GM12864 (cell line): ENCODE measurements at regions not wholly inside any gene's neighbourhood (a gene's known extent, or its start where the extent isn't known, plus 50 kb on each side); places are given as distances from the start of the nearest gene placed in this dataset.

Source experiments
- DNase-seq: peaks from one replicate; pipeline ENCODE4 v3.0.0-alpha.2; 2011; ENCODE audit warnings: low read depth
- H3K4me3 ChIP-seq: 2 replicates; pipeline ENCODE4 v1.5.1; 2011; ENCODE audit warnings: mild to moderate bottlenecking, low read depth, low read length, control low read depth
- TF ChIP-seq, protein P1 (sequence below): IDR thresholded peaks from 2 replicates; pipeline ENCODE4 v1.5.1; 2011; ENCODE audit warnings: low read depth, mild to moderate bottlenecking, moderate library complexity, low read length, control low read depth, inconsistent platforms; ENCODE audit errors: missing control alignments

DNA sequence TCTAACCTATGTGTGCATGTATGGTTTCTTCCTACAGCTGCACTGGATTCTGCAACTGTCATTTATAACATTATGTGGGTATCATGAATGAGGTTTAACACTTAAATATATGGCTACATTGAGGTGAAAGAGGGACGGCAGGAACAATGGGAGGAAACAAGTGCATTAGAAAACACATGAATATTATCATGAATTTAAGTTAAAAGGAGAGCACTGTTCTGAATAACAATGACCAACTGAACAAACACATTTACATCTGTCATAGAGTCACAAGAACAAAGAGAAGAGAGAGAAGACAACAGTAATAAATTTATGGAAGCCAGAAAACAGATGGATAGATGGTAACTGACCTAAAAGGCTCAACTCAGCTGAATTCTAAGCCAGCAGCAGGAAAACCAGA, 527.1 kb upstream of the DIPK2B start:
- no peak overlapping the region for H3K4me3 ChIP-seq
- TF ChIP-seq, protein P1, sequence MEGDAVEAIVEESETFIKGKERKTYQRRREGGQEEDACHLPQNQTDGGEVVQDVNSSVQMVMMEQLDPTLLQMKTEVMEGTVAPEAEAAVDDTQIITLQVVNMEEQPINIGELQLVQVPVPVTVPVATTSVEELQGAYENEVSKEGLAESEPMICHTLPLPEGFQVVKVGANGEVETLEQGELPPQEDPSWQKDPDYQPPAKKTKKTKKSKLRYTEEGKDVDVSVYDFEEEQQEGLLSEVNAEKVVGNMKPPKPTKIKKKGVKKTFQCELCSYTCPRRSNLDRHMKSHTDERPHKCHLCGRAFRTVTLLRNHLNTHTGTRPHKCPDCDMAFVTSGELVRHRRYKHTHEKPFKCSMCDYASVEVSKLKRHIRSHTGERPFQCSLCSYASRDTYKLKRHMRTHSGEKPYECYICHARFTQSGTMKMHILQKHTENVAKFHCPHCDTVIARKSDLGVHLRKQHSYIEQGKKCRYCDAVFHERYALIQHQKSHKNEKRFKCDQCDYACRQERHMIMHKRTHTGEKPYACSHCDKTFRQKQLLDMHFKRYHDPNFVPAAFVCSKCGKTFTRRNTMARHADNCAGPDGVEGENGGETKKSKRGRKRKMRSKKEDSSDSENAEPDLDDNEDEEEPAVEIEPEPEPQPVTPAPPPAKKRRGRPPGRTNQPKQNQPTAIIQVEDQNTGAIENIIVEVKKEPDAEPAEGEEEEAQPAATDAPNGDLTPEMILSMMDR: no peak
- DNase-seq: no peak

DNA sequence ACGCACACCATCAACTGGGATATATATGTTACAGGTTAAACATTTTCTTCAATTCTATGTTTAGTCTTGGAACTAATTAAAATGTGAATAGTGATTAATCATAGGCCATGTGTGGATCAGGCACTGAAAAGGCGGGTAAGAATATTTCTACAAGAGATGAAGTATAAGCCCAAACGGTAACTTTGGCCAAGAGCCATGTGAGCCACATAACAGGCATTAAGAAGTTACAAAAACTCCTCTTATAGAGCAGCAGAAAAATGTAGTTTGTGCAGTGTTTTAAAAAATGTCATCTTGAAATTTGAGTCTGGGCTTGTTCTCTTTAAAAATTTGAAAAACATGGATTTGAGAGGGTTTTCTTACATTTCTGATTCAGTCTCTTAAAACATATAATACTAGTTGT, 521.8 kb upstream of the DIPK2B start:
- H3K4me3 ChIP-seq: no peak overlapping the region
- TF ChIP-seq, protein P1: no peak
- no peak for DNase-seq

DNA sequence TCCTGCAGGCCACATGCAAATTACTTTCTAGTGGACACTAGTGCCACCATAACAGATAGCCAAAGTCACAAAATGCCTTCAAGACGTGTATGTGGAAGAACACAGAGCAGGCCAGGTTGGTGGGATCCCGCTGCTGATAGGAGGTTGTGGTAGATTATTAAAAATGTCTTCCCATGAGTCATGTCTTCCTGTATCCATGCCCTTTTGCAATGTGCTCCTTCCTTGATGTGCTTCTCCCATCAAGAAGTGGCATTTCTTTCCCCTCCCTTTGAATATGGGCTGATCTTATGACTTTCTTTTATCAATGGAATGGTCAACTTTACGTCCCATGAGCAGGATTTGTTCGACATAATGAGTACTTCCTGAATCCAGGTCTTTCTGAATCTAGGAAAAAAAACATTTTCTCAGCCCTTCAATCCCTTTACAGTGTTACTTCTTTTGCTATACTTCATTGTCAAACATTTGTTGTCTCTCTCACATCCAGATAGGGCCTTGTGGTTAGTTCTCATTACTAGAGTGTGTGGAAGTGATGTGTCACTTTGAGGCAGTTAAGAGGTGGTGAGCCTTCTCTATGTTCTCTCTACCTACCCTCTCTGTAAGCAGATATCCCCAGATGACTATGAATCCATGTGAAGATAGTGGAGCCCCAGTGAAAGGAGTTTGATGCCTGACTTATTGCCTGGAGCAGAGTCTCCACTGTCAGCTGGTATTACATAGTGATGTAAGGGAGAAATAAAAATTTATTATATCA, 519.2 kb upstream of the DIPK2B start:
- H3K4me3 ChIP-seq: no peak overlapping the region
- DNase-seq: no peak
- TF ChIP-seq, protein P1: no peak

DNA sequence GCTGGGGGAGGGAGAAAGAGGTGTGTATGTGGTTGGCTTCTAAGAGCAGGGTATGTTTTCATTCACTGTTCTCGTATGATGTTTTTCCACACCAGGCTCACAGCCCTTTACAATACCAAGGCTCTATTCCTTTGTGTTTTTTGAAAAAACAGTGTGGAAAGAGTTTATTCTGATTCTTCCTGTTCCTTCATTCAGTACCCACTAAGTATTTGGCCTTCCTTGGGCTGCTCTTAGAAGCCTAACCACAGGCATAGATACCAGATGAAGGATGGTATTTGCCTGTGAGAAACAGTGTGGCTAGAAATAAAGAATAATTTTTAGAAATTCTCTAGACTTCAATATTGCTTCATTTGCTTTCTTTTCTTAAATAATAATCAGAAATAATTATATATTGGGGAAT, 518.0 kb upstream of the DIPK2B start:
- DNase-seq: no peak
- TF ChIP-seq, protein P1: no peak
- no peak overlapping the region for H3K4me3 ChIP-seq

DNA sequence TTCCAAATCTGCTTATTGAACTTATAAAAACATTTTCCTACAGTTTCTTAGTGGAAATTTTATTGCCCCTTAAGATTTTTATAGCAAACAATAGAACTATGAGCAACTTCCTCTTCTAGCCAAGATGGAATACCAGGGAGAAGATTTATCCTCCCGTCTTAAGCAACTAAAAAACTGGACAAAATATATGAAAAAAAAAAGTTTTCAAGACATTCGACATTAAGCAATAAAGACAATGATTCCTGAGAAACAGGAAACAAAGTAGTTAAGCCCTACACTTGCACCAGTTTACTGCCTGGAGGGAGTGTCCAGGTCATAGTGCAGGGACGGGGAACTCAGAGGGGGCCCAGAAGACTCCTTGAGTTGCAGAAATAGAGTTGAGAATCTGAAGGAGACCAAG, 516.1 kb upstream of the DIPK2B start:
- no peak overlapping the region for H3K4me3 ChIP-seq
- no peak for DNase-seq
- TF ChIP-seq, protein P1: no peak

DNA sequence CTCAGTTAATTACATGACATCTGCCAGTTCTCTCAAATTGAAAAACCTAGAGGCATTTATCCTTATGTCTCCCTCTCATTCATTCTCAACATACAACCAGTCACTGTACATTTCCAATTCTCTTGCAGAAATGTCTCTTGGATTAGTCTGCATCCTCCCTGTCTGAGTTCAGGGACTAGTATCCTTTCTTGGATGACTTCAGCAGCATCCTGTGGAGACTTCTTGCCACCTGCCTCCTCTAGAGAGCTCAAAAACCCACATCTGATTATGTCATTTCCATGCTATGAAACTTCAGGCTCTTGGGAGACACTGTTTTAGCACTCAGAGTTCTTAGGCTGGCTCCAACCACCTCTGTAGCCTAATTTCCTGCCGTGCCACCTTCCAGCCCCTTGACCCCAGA, 515.1 kb upstream of the DIPK2B start:
- H3K4me3 ChIP-seq: no peak overlapping the region

More for the DNA sequence above, 515.1 kb upstream of the DIPK2B start:
- TF ChIP-seq, protein P1: no peak
- no peak for DNase-seq
